Activated T-helper 1 cell treated with anti-CD3 and anti-CD28 coated beads, Interleukin-12 subunit alpha, Interleukin-12 subunit beta, Interleukin-2, Interleukin-4 antibody, amounts not matched to agents 30 ng/mL and 10 ng/mL and 1 ng/mL, durations not matched to agents 14 hours and 24 hours and 36 hours (primary cell): ENCODE measurements at regions not wholly inside any gene's neighbourhood (a gene's known extent, or its start where the extent isn't known, plus 50 kb on each side); places are given as distances from the start of the nearest gene placed in this dataset.
"Not testable (repeated sequence)": the region's sequence is repeated elsewhere in the genome, so short reads cannot be mapped to it uniquely, and the experiment has no call there.

Source experiments
- DNase-seq: peaks from one replicate; pipeline ENCODE4 v3.0.0; 2021; ENCODE audit warnings: low spot score
- H3K27ac Mint-ChIP-seq: one replicate; pipeline ENCODE4 v1.8.0; 2021; ENCODE audit warnings: mild to moderate bottlenecking, mixed read lengths
- H3K27me3 Mint-ChIP-seq: one replicate; pipeline ENCODE4 v1.8.0; 2022; ENCODE audit warnings: mild to moderate bottlenecking, moderate library complexity, mixed read lengths; ENCODE audit not compliant: insufficient read depth
- H3K36me3 Mint-ChIP-seq: one replicate; pipeline ENCODE4 v1.8.0; 2021; ENCODE audit warnings: low read depth, mixed read lengths
- H3K4me1 Mint-ChIP-seq: one replicate; pipeline ENCODE4 v1.8.0; 2021; ENCODE audit warnings: low read depth, mixed read lengths
- H3K4me3 Mint-ChIP-seq: one replicate; pipeline ENCODE4 v1.8.0; 2021; ENCODE audit warnings: mild to moderate bottlenecking, moderate library complexity, mixed read lengths
- H3K9me3 Mint-ChIP-seq: one replicate; pipeline ENCODE4 v1.8.0; 2021; ENCODE audit warnings: mixed read lengths
- intact Hi-C: fragments of 100-400 bp; cut with micrococcal nuclease; formaldehyde crosslinking; loops from one replicate; pipeline ENCODE4 v1.15.1; 2024

DNA sequence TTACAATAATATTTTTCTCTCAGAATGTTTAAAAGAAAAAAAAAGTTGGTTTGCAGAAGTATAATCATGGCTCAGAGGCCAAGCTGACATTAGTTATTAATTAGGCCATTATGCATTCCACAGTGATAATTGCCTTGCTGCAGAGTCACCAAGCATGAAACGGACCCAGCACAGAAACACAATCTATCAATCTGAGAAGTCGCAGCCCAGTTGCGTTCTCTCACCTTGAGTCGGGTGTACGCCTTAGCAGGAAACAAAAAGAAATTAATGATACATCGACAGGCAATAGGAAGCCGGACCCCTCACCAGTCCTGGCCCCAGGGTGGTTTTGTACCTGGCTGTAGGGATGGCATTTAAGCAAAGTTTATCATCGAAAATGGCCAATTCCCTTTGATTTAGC, 129.7 kb downstream of the PHETA1 start:
- Mint-ChIP-seq H3K27ac (no peak overlapping the region), H3K36me3 (no peaks in the 10 kb centered on the region), H3K9me3 (peaks cover 3% of the 10 kb centered on the region), H3K27me3 (no peaks in the 10 kb centered on the region), H3K4me1 (no peaks in the 10 kb centered on the region), H3K4me3 (no peak overlapping the region)
- intact Hi-C loops, result no loop called here
- DNase-seq, result no peak

DNA sequence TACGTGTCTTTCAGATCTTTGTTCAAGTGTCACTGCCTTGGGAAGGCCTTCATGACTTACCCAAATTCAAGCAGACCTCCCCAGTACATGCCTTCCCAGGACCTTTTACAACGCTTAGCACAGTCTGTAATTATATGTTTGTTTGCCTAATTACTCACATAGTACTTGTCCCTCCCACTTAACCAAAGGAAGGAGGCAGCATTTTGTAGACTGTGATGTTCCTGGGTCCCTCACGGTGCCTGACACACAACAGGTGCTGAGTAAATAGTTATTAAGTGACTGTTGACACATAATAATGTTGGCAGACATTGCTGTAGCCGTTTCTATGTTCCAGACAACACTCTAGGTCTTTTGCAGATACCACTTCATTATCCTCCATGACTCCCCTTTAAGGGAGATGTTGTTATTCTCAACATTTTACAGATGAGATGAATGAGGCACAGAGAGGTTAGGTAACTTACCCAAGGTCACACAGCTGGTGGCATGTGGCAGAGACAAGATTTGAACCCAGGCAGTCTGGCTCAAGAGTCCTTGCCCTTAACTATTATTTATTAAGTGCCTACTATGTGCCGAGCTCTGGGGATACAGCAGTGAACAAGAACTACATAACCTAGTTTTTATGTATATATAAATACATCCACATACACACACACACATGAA, 130.7 kb downstream of the PHETA1 start:
- Mint-ChIP-seq H3K27ac (no peak overlapping the region), H3K36me3 (no peaks in the 10 kb centered on the region), H3K4me3 (no peak overlapping the region), H3K9me3 (peaks cover 3% of the 10 kb centered on the region), H3K27me3 (no peaks in the 10 kb centered on the region), H3K4me1 (no peaks in the 10 kb centered on the region)
- DNase-seq, result no peak
- intact Hi-C loops, result no loop called here

DNA sequence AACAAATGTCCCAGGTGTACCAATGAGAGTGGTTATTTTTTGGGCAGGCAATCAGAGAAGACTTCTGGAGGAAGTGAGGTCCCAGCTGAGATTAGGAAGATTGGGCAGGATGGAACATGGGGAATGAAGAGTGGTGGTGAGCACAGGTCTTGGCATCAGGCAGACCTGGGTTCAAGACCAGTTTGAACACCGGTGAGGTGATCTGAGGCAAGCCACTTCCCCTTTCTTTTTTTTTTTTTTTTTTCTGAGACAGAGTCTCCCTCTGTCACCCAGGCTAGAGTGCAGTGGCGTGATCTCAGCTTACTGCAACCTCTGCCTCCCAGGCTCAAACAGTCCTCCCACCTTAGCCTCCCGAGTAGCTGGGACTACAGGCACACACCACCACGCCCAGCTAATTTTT, 134.4 kb downstream of the PHETA1 start:
- H3K4me1 Mint-ChIP-seq, H3K9me3 Mint-ChIP-seq, intact Hi-C loops, H3K36me3 Mint-ChIP-seq, H3K4me3 Mint-ChIP-seq, H3K27ac Mint-ChIP-seq, DNase-seq, H3K27me3 Mint-ChIP-seq: not testable (repeated sequence)

DNA sequence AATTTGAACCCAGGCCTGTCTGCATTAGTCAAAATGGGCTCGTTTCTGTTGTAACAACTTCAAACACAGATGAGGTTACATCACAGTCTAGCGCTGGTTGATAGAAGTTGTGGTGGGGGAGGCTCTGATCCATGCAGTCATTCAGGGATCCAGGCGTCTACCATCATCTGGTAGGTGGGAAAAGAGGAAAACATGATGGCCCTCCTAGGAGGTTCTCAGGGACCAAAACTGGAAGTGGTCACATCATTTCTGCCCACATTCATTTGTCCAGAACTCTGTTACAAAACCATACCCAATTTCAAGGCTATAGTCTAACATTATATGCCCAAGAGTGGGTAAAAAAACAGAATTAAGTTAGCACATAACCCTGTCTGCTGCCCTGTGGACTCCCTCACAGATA, 135.1 kb downstream of the PHETA1 start:
- H3K27me3 Mint-ChIP-seq, result peaks cover 2% of the 10 kb centered on the region

DNA sequence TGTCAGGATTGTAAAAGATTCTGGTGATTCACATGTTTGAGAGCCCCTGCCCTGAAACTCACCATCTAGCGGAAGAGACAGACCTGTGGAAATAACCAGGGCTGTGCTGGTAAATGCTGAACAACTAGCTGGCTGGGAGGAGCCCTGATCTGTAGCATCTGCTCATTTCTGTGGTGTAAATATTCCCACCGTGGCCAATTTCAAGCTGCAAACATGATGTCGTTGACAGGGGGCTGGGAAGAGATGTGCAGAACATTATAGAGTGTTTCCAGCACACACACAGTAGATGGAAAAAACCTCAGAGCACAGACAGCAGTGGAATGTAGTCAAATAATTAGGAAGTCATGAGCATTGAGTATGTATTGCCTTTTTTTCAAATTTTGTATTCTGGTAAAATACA, 138.2 kb downstream of the PHETA1 start:
- Mint-ChIP-seq H3K4me3 (no peak overlapping the region), H3K27me3 (peaks cover 2% of the 10 kb centered on the region), H3K36me3 (no peaks in the 10 kb centered on the region), H3K4me1 (no peaks in the 10 kb centered on the region), H3K9me3 (no peaks in the 10 kb centered on the region), H3K27ac (no peak overlapping the region)
- intact Hi-C loops, result no loop called here
- no peak for DNase-seq

More for the DNA sequence above, 135.1 kb downstream of the PHETA1 start:
- no peak overlapping the region for H3K27ac Mint-ChIP-seq
- no peaks in the 10 kb centered on the region for H3K4me1 Mint-ChIP-seq
- intact Hi-C loops, result no loop called here
- no peaks in the 10 kb centered on the region for H3K36me3 Mint-ChIP-seq
- no peaks in the 10 kb centered on the region for H3K9me3 Mint-ChIP-seq
- no peak for DNase-seq
- H3K4me3 Mint-ChIP-seq, result no peak overlapping the region

DNA sequence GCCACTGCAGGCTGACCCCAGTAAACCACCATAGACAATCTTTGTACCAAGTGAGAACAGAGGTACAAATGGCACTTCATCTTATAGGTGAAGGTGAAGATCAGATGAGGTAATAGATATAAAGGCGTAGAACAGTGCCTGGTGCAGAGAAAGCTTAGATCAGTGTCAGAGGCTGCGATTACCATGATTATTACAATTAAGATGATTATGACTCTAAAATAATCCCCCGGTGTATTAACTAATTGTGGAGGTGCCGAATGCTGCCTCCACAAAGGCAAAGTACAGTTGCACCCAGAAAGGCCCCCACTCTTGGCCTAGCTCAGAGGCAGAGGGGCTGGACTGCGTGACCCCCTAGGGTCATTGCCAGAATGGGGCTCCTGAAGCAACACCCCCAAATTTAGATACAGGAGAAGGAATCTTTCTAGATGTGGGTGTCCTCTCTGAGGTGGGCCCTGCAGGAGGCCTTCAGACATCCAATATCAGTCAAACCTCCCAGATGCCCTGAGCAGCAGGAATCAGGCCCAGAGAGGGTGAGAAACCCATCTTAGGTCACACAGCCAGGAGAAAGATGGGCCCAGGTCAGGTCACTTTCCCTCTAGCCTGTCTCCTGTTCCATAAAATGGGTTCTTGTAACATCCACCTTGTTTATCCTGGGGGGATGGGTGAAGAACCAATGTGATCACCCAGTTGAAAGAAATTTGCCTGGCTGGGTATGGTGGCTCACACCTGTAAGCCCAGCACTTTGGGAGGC, 139.8 kb downstream of the PHETA1 start:
- peaks cover 2% of the 10 kb centered on the region for H3K27me3 Mint-ChIP-seq
- no peaks in the 10 kb centered on the region for H3K36me3 Mint-ChIP-seq
- H3K9me3 Mint-ChIP-seq, result no peaks in the 10 kb centered on the region
- no peak overlapping the region for H3K4me3 Mint-ChIP-seq
- H3K4me1 Mint-ChIP-seq, result no peaks in the 10 kb centered on the region
- H3K27ac Mint-ChIP-seq, result no peak overlapping the region
- DNase-seq, result no peak
- intact Hi-C loops, result no loop called here

DNA sequence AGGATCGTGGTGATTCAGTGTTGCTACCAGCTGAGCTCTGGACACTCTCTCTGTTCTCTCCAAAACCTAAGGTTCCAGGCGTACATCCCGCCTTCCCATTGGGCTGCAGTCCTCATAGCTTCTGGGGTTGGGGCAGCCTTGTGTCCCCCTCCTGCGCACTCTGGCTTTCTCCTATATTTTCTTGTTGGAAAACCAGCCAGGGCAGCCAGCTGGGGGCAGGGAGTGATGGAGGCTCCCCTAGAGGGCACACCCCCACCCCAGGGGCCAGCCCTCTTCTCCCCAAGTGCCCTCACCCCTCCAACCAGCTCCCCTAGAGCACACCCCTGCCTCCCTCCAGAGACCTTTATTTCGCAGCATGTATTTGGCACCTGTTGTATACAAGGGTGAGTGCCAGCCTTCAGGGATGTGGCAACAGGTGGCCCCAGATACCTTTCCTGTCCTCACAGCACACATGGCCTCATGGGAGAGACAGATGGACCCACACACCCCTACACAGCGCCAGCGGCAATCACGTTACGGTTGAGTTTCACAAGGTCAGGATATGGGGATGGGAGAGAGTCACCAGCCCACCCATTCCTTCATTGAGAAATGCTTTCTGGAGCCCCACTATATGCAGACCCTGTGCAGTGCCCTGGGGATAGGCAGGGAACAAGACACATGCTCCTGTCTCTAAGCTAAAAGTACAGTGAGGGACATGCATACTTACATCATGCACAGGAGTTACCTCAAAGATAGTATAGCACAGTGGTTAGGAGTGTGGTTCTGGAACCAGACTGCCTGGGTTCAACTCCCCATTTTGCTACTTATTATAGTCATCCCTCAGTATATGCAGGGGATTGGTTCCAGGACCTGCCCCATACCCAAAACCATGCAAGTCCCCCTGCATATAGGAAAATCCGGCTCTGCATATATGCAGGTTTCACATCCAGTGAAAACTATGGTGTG, 141.1 kb downstream of the PHETA1 start:
- Mint-ChIP-seq H3K4me3 (no peak overlapping the region), H3K27ac (no peak overlapping the region), H3K27me3 (peaks cover 4% of the 10 kb centered on the region), H3K36me3 (no peaks in the 10 kb centered on the region), H3K9me3 (no peaks in the 10 kb centered on the region), H3K4me1 (no peaks in the 10 kb centered on the region)
- intact Hi-C loops, result no loop called here
- DNase-seq, result no peak

DNA sequence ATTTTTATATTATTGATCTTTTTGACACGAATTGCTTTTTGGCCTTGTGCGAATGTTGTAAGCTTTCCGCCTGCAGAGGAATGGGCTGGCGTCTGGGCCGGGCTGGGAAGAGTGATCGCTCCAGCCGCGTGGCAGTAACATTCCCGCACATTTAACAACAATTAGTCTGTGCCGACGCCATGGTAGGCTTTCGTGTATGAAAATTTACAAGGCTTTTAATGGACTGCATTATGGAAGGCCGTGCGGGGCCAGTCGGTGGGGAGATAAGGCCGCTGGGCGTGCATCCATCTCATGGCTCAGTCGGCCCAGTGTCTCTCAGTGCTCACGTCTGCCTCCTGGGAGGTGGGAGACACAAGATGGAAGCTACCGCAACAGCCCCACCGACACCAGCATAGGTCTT, 142.2 kb downstream of the PHETA1 start:
- Mint-ChIP-seq H3K4me1 (no peaks in the 10 kb centered on the region), H3K27me3 (peaks cover 4% of the 10 kb centered on the region), H3K27ac (no peak overlapping the region), H3K36me3 (no peaks in the 10 kb centered on the region), H3K4me3 (no peak overlapping the region), H3K9me3 (no peaks in the 10 kb centered on the region)
- intact Hi-C loops, result no loop called here
- no peak for DNase-seq

DNA sequence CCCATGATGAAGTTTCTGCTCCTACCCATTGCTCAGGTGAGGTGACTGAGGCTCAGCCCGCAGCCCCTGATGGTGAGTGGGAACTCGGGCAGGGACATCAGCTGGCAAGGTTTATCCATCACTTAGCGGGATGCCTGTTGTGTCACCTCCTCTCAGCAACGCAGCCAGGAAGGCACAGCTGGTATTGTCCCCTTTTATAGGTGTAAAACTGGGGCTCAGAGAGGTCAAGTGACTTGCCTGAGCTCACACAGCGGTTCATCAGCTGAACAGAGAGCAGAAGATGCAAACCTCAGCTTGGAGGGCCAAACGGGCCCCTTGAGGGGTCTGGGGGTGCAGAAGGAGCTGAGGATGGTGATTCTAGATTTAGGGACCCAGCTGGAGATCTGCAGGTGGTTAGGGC, 143.6 kb downstream of the PHETA1 start:
- no peak overlapping the region for H3K27ac Mint-ChIP-seq
- H3K36me3 Mint-ChIP-seq, result no peaks in the 10 kb centered on the region
- DNase-seq, result no peak
- intact Hi-C loops, result no loop called here
- no peaks in the 10 kb centered on the region for H3K4me1 Mint-ChIP-seq
- H3K9me3 Mint-ChIP-seq, result no peaks in the 10 kb centered on the region
- H3K27me3 Mint-ChIP-seq, result peaks cover 4% of the 10 kb centered on the region
- H3K4me3 Mint-ChIP-seq, result no peak overlapping the region

DNA sequence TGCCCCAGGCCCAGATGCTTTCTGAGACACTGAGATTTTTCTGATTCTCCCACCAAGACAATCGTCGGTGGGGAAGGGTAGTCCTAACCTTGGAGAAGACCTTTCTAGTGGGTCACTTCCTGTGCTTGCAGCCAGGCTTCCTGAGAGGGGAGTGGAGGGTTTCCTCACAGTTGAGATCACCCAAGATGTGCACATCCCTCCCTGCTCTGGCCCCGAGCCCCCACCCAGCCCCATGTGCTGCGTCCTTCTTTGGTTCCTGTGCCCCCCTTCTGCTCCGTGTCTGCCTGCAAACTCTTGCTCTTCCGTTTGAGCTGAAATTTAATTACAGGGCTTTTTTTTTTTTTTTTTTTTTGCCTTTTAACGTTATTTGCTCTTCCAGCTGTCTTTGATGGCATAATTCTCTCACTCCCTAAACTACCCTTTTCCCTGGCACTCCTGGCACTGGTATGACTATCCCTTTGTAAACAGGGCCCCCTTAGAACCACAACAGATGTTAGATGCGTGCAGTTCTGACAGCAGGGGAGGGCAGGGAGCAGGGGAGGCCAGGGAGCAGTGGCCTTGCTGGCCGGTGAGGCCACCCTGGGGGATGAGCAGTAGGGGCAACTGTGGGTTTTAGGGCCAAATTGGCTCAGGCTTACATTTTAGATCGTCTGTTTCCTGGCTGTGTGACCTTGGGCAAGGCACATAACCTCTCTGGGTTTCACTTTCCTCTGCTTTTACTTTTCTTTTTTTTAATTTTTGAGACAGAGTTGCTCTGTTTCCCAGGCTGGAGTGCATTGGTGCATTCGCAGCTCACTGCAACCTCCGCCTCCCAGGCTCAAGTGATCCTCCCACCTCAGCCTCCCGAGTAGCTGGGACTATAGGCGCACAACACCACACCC, 144.5 kb downstream of the PHETA1 start:
- Mint-ChIP-seq H3K27me3 (peaks cover 2% of the 10 kb centered on the region), H3K9me3 (no peaks in the 10 kb centered on the region), H3K4me3 (no peak overlapping the region), H3K27ac (no peak overlapping the region), H3K36me3 (no peaks in the 10 kb centered on the region), H3K4me1 (no peaks in the 10 kb centered on the region)
- no peak for DNase-seq
- intact Hi-C loops, result no loop called here

DNA sequence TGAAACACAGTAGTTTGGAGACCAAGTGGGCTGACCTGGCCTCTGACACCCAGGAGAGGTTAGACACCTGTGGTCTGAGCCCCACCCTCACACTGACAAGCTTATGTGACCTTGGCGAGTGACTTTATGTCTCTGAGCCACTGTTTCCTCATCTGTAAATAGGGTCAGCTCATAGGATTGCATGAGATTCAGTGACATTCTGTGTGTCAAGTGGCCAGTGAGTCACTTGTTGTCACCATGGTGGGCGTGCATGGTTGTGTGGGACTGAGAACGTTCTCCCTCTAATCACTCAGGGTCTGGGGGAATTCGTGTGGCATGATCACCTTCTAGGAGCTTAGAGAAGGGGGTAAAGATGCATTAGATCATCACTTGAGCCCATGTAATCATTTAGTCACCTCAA, 146.4 kb downstream of the PHETA1 start:
- no peaks in the 10 kb centered on the region for H3K4me1 Mint-ChIP-seq
- DNase-seq, result no peak
- no peaks in the 10 kb centered on the region for H3K36me3 Mint-ChIP-seq
- peaks cover 2% of the 10 kb centered on the region for H3K27me3 Mint-ChIP-seq
- no peaks in the 10 kb centered on the region for H3K9me3 Mint-ChIP-seq
- no peak overlapping the region for H3K27ac Mint-ChIP-seq
- intact Hi-C loops, result no loop called here
- no peak overlapping the region for H3K4me3 Mint-ChIP-seq

DNA sequence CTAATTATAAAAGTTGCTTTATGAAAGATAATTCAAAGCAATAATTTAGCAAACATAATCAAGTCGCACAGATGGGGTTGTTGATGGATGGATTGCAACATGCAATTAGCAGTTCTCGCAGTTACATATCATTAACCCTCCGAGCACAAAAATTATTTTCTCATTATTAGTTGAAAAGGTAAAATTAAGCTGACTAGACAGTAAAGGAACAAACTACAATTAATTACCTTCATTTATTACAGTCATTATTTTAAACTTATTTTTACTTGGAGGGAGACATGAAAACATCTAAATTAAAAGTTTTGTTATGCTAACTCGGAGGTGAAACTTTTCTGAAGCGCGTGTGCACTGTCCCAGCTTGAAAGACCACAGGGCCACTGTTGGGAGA, 146.9 kb downstream of the PHETA1 start:
- Mint-ChIP-seq H3K27me3 (peaks cover 2% of the 10 kb centered on the region), H3K27ac (no peak overlapping the region), H3K4me3 (no peak overlapping the region), H3K36me3 (no peaks in the 10 kb centered on the region), H3K4me1 (no peaks in the 10 kb centered on the region), H3K9me3 (no peaks in the 10 kb centered on the region)
- intact Hi-C loops, result no loop called here
- DNase-seq, result no peak
